B cell (primary cell): ENCODE measurements at regions not wholly inside any gene's neighbourhood (a gene's known extent, or its start where the extent isn't known, plus 50 kb on each side); places are given as distances from the start of the nearest gene placed in this dataset.

Experiments
- ATAC-seq: fragments of 200-7000 bp; cut with Tn5 transposase; one replicate; pipeline ENCODE4 v1.10.0; 2021; ENCODE audit warnings: low read depth, mild to moderate bottlenecking, moderate number of reproducible peaks, moderate library complexity
- CTCF ChIA-PET: fragments of 350-600 bp; sonication (Branson Sonifier 250); formaldehyde crosslinking; loops from one replicate; lab custom pipeline; 2021; ENCODE audit warnings: antibody characterized with exemption, inconsistent platforms; lab: Charles Lee
- POLR2A ChIA-PET: fragments of 350-600 bp; sonication (Branson Sonifier 250); formaldehyde crosslinking; loops from one replicate; lab custom pipeline; 2021; ENCODE audit warnings: antibody characterized with exemption; lab: Charles Lee
- DNase-seq: peaks from one replicate; pipeline ENCODE4 v3.0.0; 2013
- H2AFZ ChIP-seq: 2 replicates; pipeline ENCODE4 v1.6.1; 2012; ENCODE audit warnings: mild to moderate bottlenecking, low read depth, low read length; ENCODE audit not compliant: insufficient read depth, poor library complexity, severe bottlenecking
- H3K27ac ChIP-seq, 2 donors: 1 replicate in 1 of 2; 2 replicates in 1 of 2; pipeline ENCODE4 v1.5.1; 2012 to 2013; ENCODE audit warnings: low read length in 2 of 2, mild to moderate bottlenecking in 2 of 2, moderate library complexity in 1 of 2
- H3K27me3 ChIP-seq, 4 experiments: fragments of 200-600 bp in 1 of 4; sonication (generic) in 1 of 4; replicated peaks in 1 of 4; 1 replicate in 2 of 4; 2 replicates in 2 of 4; pipeline versions ENCODE4 v1.6.1 to v1.7.0; 2013 to 2016; ENCODE audit warnings: low read length in 3 of 4, mild to moderate bottlenecking in 2 of 4, mixed read lengths in 1 of 4, moderate library complexity in 1 of 4; ENCODE audit not compliant: insufficient read depth in 4 of 4, control insufficient read depth in 3 of 4; ENCODE audit errors: control extremely low read depth in 1 of 4
- H3K36me3 ChIP-seq, 2 experiments: replicated peaks in 1 of 2; 1 replicate in 1 of 2; 2 replicates in 1 of 2; pipeline versions ENCODE4 v1.6.1 to v1.7.1; 2013; ENCODE audit warnings: low read length in 1 of 2; ENCODE audit not compliant: insufficient read depth in 2 of 2, control insufficient read depth in 1 of 2; ENCODE audit errors: control extremely low read depth in 1 of 2, extremely low read depth in 1 of 2
- H3K4me1 ChIP-seq, 2 donors: fragments of 200-600 bp in 1 of 2; sonication (generic) in 1 of 2; 1 replicate in 1 of 2; 2 replicates in 1 of 2; pipeline versions ENCODE4 v1.5.1 to v1.6.1; 2013 to 2017; ENCODE audit warnings: low read length in 2 of 2; ENCODE audit not compliant: control insufficient read depth in 2 of 2, insufficient read depth in 2 of 2
- H3K4me2 ChIP-seq: replicated peaks from 2 replicates; pipeline ENCODE3; 2012; ENCODE audit warnings: mild to moderate bottlenecking, low read depth, low read length; ENCODE audit not compliant: poor library complexity, severe bottlenecking
- H3K4me3 ChIP-seq, 5 experiments: fragments of 200-600 bp in 1 of 5; sonication (generic) in 1 of 5; 1 replicate in 3 of 5; 2 replicates in 2 of 5; pipeline versions ENCODE4 v1.5.1 to v1.7.0; 2011 to 2016; ENCODE audit warnings: low read length in 4 of 5, mild to moderate bottlenecking in 4 of 5, low read depth in 2 of 5, control low read depth in 1 of 5, moderate library complexity in 1 of 5; ENCODE audit not compliant: insufficient read depth in 1 of 5; ENCODE audit errors: control extremely low read depth in 1 of 5, extremely low read depth in 1 of 5
- H3K79me2 ChIP-seq: fragments of 200-600 bp; sonication (generic); one replicate; pipeline ENCODE4 v1.6.0; 2016; ENCODE audit warnings: low read length; ENCODE audit not compliant: control insufficient read depth, insufficient read depth
- H3K9ac ChIP-seq: fragments of 200-600 bp; sonication (generic); 2 replicates; pipeline ENCODE4 v1.6.1; 2017; ENCODE audit warnings: mild to moderate bottlenecking, low read length, moderate library complexity
- H3K9me3 ChIP-seq, 3 donors: one replicate each; pipeline versions ENCODE4 v1.6.1 to v1.7.1; 2013; ENCODE audit warnings: low read length in 2 of 3; ENCODE audit not compliant: control insufficient read depth in 2 of 3, insufficient read depth in 1 of 3; ENCODE audit errors: control extremely low read depth in 1 of 3
- H4K20me1 ChIP-seq: 2 replicates; pipeline ENCODE4 v1.6.0; 2012; ENCODE audit warnings: mild to moderate bottlenecking, low read length; ENCODE audit not compliant: insufficient read depth, control insufficient read depth, poor library complexity, severe bottlenecking
- H3K27ac Mint-ChIP-seq: one replicate; pipeline ENCODE4 v1.8.0; 2021; ENCODE audit warnings: mixed read lengths
- H3K27me3 Mint-ChIP-seq: one replicate; pipeline ENCODE4 v1.8.0; 2021; ENCODE audit warnings: mixed read lengths
- H3K4me1 Mint-ChIP-seq: one replicate; pipeline ENCODE4 v1.8.0; 2021; ENCODE audit warnings: mixed read lengths
- H3K4me3 Mint-ChIP-seq: one replicate; pipeline ENCODE4 v1.8.0; 2021; ENCODE audit warnings: mixed read lengths
- H3K9me3 Mint-ChIP-seq: one replicate; pipeline ENCODE4 v1.8.0; 2022; ENCODE audit warnings: mixed read lengths; ENCODE audit not compliant: insufficient read depth
- CTCF ChIP-seq: fragments of 200-600 bp; IDR thresholded peaks from one replicate; pipeline ENCODE4 v1.8.0; 2022; ENCODE audit warnings: antibody characterized with exemption, mild to moderate bottlenecking
- EZH2 ChIP-seq: IDR thresholded peaks from 2 replicates; pipeline ENCODE4 v1.6.1; 2012; ENCODE audit warnings: borderline replicate concordance, low read depth, mild to moderate bottlenecking, moderate library complexity, low read length; ENCODE audit not compliant: insufficient read depth, poor library complexity, severe bottlenecking
- WGBS: methylation state at CpG from one replicate; pipeline ENCODE4 v1.1.5; 2013; ENCODE audit warnings: missing lambda C conversion rate; ENCODE audit not compliant: insufficient coverage; 5-methylcytosine and 5-hydroxymethylcytosine counted together
- intact Hi-C: fragments of 100-400 bp; cut with micrococcal nuclease; formaldehyde crosslinking; loops from one replicate; pipeline ENCODE4 v1.10.0; 2022

GRCh38 chr10:29212597-29212996 is 76.3 kb upstream of the LYZL1 start:
- intact Hi-C loops = no loop called here

DNA sequence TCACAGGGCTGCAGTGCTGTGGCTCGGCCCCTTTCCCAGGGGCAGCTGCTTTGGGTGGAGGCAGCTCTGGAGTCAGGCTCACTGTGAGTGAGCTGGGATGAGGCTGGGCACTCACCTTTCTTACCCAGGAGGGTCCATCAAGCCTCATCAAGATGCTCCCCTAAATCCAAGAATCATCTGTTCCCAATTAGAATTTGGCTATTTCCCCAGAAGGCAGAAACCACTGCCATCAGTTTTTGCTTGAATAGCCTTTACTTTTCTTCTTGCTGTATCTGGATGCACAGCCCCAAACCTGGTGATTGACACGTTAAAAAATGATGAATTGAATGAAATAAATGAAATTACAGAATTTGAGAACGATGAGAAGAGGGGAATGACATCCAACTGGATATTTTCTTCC is 74.3 kb upstream of the LYZL1 start:
- no peak overlapping the region for H3K9ac ChIP-seq
- H3K4me3 ChIP-seq = no peak overlapping the region
- H3K36me3 ChIP-seq = no peaks in the 10 kb centered on the region
- no peaks in the 10 kb centered on the region for H3K4me1 Mint-ChIP-seq
- intact Hi-C loops = no loop called here
- H3K9me3 Mint-ChIP-seq = peaks cover 6% of the 10 kb centered on the region
- no peaks in the 10 kb centered on the region for H3K27me3 ChIP-seq
- H3K27ac ChIP-seq = no peak overlapping the region
- no peak for TF ChIP-seq CTCF
- TF ChIP-seq EZH2 = no peak
- H3K9me3 ChIP-seq = peaks cover 0 to 2% (median 2%) of the 10 kb centered on the region in 3 donors
- H3K27ac Mint-ChIP-seq = no peak overlapping the region
- H3K4me3 Mint-ChIP-seq = no peak overlapping the region
- DNase-seq (no peak), ATAC-seq (no peak)
- no peak overlapping the region for H3K4me2 ChIP-seq
- no CpG with 5 or more reads among the region's 3 CpGs for WGBS
- H2AFZ ChIP-seq = no peak overlapping the region
- no peaks in the 10 kb centered on the region for H3K4me1 ChIP-seq
- no peaks in the 10 kb centered on the region for H3K79me2 ChIP-seq
- CTCF ChIA-PET = no interaction called here
- POLR2A ChIA-PET = no interaction called here
- H3K27me3 Mint-ChIP-seq = no peaks in the 10 kb centered on the region
- no peaks in the 10 kb centered on the region for H4K20me1 ChIP-seq

More at GRCh38 chr10:29212597-29212996, 76.3 kb upstream of the LYZL1 start:
- Mint-ChIP-seq H3K27ac (no peak overlapping the region), H3K27me3 (no peaks in the 10 kb centered on the region), H3K4me1 (no peaks in the 10 kb centered on the region), H3K9me3 (peaks cover 6% of the 10 kb centered on the region), H3K4me3 (no peak overlapping the region)
- TF ChIP-seq CTCF = no peak
- TF ChIP-seq EZH2 = no peak
- H3K4me1 ChIP-seq = no peaks in the 10 kb centered on the region
- H3K9ac ChIP-seq = no peak overlapping the region
- ChIA-PET CTCF (no interaction called here), POLR2A (no interaction called here)
- H3K36me3 ChIP-seq = no peaks in the 10 kb centered on the region
- no peak overlapping the region for H2AFZ ChIP-seq
- H3K4me2 ChIP-seq = no peak overlapping the region
- H3K27ac ChIP-seq = no peak overlapping the region
- WGBS = 100% methylated on average over 1 of the region's 3 CpGs
- peaks cover 0 to 2% (median 2%) of the 10 kb centered on the region in 3 donors for H3K9me3 ChIP-seq
- no peak for DNase-seq
- ATAC-seq = no peak
- H4K20me1 ChIP-seq = no peaks in the 10 kb centered on the region
- no peaks in the 10 kb centered on the region for H3K79me2 ChIP-seq
- H3K27me3 ChIP-seq = no peaks in the 10 kb centered on the region
- no peak overlapping the region for H3K4me3 ChIP-seq
